Activated gamma-delta T cell (primary cell): ENCODE measurements at regions not wholly inside any gene's neighbourhood (a gene's known extent, or its start where the extent isn't known, plus 50 kb on each side); places are given as distances from the start of the nearest gene placed in this dataset.

Experiments used
- DNase-seq: peaks from one replicate; lab custom pipeline; 2025; lab: John Stamatoyannopoulos, UW

- no peak for DNase-seq
Observed at GRCh38 chr13:107743983-107744382, 471.4 kb downstream of the LIG4 start.

GRCh38 chr13:107743526-107743925, 471.8 kb downstream of the LIG4 start:
- no peak for DNase-seq

GRCh38 chr13:107743100-107743499, 472.2 kb downstream of the LIG4 start:
- DNase-seq, result no peak

DNA sequence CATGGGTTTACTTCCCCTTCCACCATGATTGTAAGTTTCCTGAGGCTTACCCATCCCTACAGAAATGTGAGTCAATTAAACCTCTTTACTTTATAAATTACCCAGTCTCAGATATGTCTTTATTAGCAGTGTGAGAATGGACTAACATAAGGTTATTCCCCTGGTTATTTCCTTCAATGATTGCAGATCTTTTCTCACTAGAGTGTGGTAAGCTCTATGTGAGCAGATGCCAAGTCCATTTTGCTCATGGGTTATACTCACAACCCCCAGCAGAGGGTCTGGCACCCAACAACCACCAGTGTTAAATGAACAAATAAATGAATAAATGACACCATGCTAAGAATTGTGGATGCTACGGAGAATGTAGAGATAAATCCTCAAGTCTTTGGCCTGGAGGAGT, 472.8 kb downstream of the LIG4 start:
- no peak for DNase-seq

DNA sequence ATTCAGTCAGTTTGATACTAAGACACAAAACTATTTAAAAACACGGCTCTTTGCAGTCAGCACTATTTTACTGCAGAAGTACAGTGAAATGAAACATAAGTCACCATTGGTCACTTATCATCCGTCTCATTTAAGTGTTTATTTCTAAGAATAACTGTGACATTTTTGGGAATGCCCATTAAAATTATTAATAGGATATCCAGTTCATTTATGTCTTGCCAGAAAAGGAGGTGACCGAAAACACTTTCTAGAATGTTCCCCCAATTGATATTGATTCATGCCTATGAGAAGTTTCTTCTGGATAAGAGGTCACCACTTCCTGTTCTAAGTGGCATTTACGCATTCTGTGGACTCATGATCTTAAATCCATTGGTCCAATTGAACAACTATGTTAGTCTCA, 477.3 kb downstream of the LIG4 start:
- DNase-seq, result no peak

GRCh38 chr13:107736731-107737130, 478.6 kb downstream of the LIG4 start:
- no peak for DNase-seq

DNA sequence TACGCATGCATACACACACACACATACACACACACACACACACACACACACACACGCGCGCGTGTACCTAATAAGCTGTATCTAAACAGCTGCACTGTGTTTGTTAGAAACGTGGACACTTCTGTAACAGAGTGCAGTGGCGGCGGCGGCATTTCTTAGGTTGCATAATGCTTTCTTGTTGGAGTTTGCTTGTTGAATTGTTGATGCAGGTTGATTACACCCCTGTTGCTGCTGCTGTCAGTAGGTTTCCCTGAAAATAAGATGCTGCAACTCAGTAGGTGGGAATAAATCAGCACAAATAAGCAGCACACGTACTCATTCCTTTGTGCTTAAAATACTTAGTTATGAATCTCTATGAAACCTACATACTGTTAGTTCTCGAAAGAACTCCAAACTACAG, 479.2 kb downstream of the LIG4 start:
- no peak for DNase-seq

- DNase-seq, result no peak
Observed at GRCh38 chr13:107734891-107735625, 480.3 kb downstream of the LIG4 start.

GRCh38 chr13:107733276-107733675, 482.1 kb downstream of the LIG4 start:
- DNase-seq, result no peak

DNA sequence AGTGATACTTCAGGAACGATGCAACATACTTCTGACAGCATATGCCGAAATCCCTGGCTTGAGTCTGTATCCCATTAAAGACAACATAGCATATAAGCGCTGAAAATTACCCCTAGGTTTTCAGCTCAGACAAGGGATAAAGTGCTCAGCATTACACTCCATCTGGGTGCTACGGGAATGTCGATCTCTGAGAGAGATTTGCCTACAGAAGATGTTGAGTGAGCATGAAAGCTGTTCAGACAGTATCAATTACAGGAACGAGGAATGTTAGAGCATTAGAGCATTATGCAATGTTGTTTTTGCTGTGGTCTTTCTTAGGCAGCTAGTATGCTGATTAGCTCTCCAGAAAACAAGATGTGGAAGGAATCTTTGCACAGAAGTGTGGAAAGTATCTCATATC, 484.5 kb downstream of the LIG4 start:
- DNase-seq, result no peak

DNA sequence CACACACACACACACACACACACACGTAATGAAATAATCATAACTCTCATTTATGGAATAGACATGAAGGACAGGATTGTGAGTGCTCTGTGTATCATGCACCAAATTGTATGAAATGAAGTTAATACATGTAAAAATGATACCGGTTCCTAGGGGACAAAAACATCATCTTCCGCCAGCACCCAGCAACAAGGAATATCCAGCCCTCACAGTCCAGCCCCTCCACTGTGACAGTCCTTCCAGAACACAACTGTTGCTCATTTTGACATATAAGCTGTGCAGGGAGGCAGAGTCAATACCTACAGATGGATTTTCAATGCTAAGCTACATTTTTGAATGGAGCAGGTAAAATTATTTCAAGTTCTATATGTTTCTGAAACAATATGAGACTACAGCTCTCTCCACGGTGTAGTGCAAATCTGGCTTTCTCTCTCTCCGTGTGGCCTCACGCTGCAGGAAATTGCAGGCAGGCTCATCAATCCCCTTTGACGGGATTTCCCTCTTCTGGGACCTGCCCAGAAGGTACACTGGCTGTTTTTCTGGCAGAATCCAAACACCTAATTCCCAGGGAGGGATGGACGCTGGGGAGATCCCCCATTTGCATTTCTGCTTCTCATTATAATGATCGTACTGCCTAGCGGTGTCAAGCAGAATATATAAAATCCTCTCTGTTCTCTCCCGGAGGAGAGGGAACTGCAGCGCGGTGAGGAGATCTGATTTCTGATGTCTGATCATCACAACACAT, 494.0 kb downstream of the LIG4 start:
- DNase-seq, result no peak

- DNase-seq, result no peak
Observed at GRCh38 chr13:107716741-107717140, 498.6 kb downstream of the LIG4 start.

GRCh38 chr13:107716241-107716640, 499.1 kb downstream of the LIG4 start:
- DNase-seq, result no peak

GRCh38 chr13:107715496-107715895, 499.8 kb downstream of the LIG4 start:
- DNase-seq, result no peak

GRCh38 chr13:107713314-107713713, 502.0 kb downstream of the LIG4 start:
- DNase-seq, result no peak

DNA sequence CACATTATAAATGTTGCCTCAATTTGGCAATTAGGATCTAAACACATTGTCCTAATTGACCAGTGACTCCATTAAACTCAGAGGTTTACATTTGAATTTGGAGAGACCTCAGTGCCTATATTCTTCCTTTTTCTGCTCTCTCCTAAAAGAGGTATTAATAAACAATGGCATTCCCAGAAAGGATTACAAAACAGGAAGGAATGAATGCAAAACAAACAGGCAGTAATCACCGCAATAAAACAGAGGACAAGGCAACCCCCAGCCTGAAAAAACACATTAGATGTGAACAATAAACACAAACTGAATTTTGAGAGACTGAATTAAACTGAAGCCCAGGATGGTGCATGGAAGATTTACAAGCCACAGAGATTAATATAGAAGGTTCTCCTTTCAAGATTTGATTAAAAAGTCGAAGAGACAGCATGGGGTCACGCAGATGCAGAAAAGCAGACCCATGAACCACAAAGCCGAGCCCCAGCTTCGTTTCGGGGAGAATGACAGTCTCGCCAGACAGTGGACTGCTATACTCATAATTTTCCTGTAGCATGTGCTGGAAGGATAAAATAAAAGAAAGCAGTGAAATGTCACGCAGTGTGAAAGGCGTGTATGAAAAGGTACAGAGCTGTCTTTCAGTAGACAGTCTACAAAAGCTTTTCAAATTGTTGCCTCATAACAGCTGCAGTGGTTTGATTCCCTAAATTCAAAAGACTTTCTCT, 503.0 kb downstream of the LIG4 start:
- DNase-seq, result no peak

GRCh38 chr13:107690181-107690580, 525.2 kb downstream of the LIG4 start:
- no peak for DNase-seq

- peak; percentile 3 for DNase-seq
Observed at GRCh38 chr13:107685876-107686275, 529.5 kb downstream of the LIG4 start.

GRCh38 chr13:107681600-107681999, 533.7 kb downstream of the LIG4 start:
- no peak for DNase-seq

GRCh38 chr13:107680115-107680514, 535.2 kb downstream of the LIG4 start:
- DNase-seq, result no peak

DNA sequence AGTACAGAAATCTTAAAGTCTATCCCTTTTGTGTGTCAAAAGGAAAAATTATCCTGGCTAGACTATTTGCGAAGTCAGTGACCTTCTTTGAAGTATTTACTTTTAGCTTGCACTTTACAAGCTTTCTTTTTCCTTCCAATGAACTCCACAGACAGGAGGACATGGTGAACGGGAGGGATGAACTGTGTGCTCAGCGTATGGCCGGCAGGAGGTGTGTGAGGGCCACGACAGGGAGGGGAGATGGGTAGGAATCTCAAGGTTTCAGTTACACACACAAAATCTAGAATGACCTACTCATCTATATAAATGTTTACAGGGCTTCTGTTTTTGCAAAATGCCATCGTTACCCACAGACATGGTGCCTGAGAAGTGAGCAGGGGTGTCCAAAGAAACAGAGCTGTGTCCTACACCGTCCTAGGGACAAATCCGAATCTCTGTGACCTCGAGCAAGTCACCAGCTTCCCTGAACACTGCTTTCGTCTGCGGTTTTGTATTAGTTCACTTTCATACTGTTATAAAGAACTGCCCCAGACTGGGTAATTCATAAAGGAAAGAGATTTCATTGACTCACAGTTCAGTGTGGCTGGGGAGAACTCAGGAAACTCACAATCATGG, 537.2 kb downstream of the LIG4 start:
- no peak for DNase-seq

GRCh38 chr13:107675847-107676550, 539.3 kb downstream of the LIG4 start:
- no peak for DNase-seq
